ENCODE measurements at regions not wholly inside any gene's neighbourhood (a gene's known extent, or its start where the extent isn't known, plus 50 kb on each side); places are given as distances from the start of the nearest gene placed in this dataset.

DNA sequence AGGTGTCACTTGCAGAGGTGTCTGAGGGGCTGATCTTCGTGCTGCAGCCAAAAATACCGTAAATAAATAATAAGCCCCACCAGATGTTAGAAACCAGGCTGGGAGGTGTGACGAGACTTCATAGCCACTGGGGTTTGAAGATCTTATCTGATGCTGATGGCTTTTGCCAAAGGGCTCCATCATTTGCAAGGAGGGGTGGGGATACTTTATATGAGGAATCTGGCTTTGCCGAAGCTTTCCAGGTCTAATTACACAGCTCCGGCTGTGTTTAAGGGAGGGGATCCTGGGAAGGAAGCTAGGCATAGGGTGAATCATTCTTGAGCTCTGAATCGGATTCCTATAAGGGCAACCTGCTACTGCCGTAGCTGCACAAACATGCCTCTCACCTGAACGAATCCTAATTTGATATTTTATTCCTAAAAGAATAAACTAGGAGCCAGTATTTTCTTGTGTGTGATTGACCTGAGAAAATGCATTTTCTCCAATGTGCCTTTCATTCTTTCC lies 249.6 kb downstream of the SOD2 start:
- no peak overlapping the region for H3K4me3 ChIP-seq (ENCODE audit: low read depth, low read length, poor library complexity, severe bottlenecking)
- no peak overlapping the region for H2AFZ ChIP-seq (ENCODE audit: low read length)
- ChIA-PET POLR2A (interaction anchor here (0.7 to 0.9 kb wide), 2 partner anchors 40 to 297 kb away, joined by 3 read pairs; no protein-coding TSS in a partner anchor), CTCF (ENCODE audit: unreplicated experiment) (no interaction called here)
- TF ChIP-seq, protein P1, sequence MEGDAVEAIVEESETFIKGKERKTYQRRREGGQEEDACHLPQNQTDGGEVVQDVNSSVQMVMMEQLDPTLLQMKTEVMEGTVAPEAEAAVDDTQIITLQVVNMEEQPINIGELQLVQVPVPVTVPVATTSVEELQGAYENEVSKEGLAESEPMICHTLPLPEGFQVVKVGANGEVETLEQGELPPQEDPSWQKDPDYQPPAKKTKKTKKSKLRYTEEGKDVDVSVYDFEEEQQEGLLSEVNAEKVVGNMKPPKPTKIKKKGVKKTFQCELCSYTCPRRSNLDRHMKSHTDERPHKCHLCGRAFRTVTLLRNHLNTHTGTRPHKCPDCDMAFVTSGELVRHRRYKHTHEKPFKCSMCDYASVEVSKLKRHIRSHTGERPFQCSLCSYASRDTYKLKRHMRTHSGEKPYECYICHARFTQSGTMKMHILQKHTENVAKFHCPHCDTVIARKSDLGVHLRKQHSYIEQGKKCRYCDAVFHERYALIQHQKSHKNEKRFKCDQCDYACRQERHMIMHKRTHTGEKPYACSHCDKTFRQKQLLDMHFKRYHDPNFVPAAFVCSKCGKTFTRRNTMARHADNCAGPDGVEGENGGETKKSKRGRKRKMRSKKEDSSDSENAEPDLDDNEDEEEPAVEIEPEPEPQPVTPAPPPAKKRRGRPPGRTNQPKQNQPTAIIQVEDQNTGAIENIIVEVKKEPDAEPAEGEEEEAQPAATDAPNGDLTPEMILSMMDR (conservative IDR thresholded peaks at IDR 0.05; ENCODE audit: low read length): no peak
- no peak for TF ChIP-seq EZH2phosphoT487 (IDR thresholded peaks at IDR 0.05; ENCODE audit: borderline replicate concordance, low read depth, low read length)
- no peaks in the 10 kb centered on the region for H3K9me2 ChIP-seq (ENCODE audit: insufficient read depth, low read length)
- H3K27ac ChIP-seq (ENCODE audit: low read depth, low read length, poor library complexity, severe bottlenecking): no peak overlapping the region
- H3K4me2 ChIP-seq (ENCODE audit: low read length): no peak overlapping the region
- no peaks in the 10 kb centered on the region for H3K9me3 ChIP-seq (ENCODE audit: low read length)
- no peaks in the 10 kb centered on the region for H3K79me2 ChIP-seq (ENCODE audit: insufficient read depth, low read depth, low read length)
- intact Hi-C loops (cut with micrococcal nuclease; ENCODE audit: unreplicated experiment): no loop called here
- BruUV-seq (replicated peaks): no TSS peak
- DNase-seq (ENCODE audit: low spot score): no peak
- no peaks in the 10 kb centered on the region for H3K36me3 ChIP-seq (ENCODE audit: insufficient read depth, low read length)
- peaks cover 5% of the 10 kb centered on the region for H3K4me1 ChIP-seq (ENCODE audit: insufficient read depth, low read length, poor library complexity, severe bottlenecking)
- H4K20me1 ChIP-seq (ENCODE audit: insufficient read depth, low read length): no peaks in the 10 kb centered on the region

DNA sequence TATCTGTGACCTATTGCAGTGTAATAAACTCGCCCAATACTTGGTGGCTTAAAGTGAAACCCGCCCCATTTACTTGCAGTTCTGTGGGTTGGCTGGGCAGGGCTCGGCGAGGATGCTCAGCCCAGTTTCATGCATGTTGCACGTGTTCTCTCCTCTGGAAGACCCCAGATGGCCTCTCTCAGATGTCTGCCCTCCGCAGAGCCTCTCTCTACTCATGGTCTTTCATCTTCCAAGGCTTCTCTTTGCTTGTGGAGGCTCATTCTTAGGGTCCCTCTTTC lies 251.4 kb downstream of the SOD2 start:
- Histone ChIP-seq H3K9me3 (ENCODE audit: low read length) (no peaks in the 10 kb centered on the region), H4K20me1 (ENCODE audit: insufficient read depth, low read length) (no peaks in the 10 kb centered on the region), H3K4me1 (ENCODE audit: insufficient read depth, low read length, poor library complexity, severe bottlenecking) (peaks cover 22% of the 10 kb centered on the region), H3K36me3 (ENCODE audit: insufficient read depth, low read length) (no peaks in the 10 kb centered on the region), H2AFZ (ENCODE audit: low read length) (no peak overlapping the region), H3K79me2 (ENCODE audit: insufficient read depth, low read depth, low read length) (no peaks in the 10 kb centered on the region), H3K4me2 (ENCODE audit: low read length) (no peak overlapping the region), H3K9me2 (ENCODE audit: insufficient read depth, low read length) (no peaks in the 10 kb centered on the region), H3K27ac (ENCODE audit: low read depth, low read length, poor library complexity, severe bottlenecking) (no peak overlapping the region), H3K4me3 (ENCODE audit: low read depth, low read length, poor library complexity, severe bottlenecking) (no peak overlapping the region)
- BruUV-seq (replicated peaks): no TSS peak
- DNase-seq (ENCODE audit: low spot score): no peak
- ChIA-PET POLR2A (no interaction called here), CTCF (ENCODE audit: unreplicated experiment) (no interaction called here)
- intact Hi-C loops (cut with micrococcal nuclease; ENCODE audit: unreplicated experiment): no loop called here
- TF ChIP-seq EZH2phosphoT487 (IDR thresholded peaks at IDR 0.05; ENCODE audit: borderline replicate concordance, low read depth, low read length): no peak
- TF ChIP-seq, protein P1 (conservative IDR thresholded peaks at IDR 0.05; ENCODE audit: low read length): no peak

DNA sequence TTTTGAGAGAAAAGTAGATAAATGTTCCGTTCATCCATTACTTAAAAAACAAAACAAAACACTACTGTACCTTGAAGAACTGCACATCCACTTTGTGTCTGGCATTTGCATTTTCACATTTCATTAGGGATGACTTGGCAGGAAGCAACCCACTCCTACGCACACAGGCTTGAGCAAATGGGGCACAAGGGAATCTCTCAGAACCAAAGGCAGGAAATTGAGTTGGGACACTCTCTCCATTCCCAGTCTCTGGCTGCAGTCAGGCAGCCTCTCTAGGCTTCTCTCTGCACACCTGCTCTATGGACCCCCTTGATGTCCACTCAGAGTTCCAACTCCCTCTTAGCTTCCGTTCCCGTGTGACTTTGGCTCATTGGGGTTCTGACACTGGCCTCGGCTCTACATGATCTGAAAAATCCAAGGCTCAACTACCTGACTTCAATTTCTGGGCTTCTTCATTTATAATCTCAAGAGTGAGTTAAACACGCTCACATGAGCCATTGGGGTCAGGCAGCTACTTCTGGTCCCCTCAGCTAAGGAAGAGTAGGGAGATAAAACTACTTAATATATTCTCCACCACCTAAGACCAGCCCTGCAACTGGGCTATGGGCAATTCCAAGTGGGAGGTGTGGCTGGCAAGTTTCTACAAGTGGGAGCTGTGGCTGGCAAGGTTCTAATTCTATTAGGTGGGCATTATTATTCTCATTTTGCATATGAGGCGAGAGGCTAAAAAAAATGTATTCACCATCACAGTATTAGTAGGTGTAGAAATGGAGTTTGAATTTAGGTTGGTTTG lies 251.9 kb downstream of the SOD2 start:
- TF ChIP-seq, protein P1 (conservative IDR thresholded peaks at IDR 0.05; ENCODE audit: low read length): no peak
- BruUV-seq (replicated peaks): no TSS peak
- Histone ChIP-seq H3K9me3 (ENCODE audit: low read length) (no peaks in the 10 kb centered on the region), H3K4me1 (ENCODE audit: insufficient read depth, low read length, poor library complexity, severe bottlenecking) (peaks cover 22% of the 10 kb centered on the region), H2AFZ (ENCODE audit: low read length) (no peak overlapping the region), H3K9me2 (ENCODE audit: insufficient read depth, low read length) (no peaks in the 10 kb centered on the region), H3K79me2 (ENCODE audit: insufficient read depth, low read depth, low read length) (no peaks in the 10 kb centered on the region), H3K27ac (ENCODE audit: low read depth, low read length, poor library complexity, severe bottlenecking) (no peak overlapping the region), H3K36me3 (ENCODE audit: insufficient read depth, low read length) (no peaks in the 10 kb centered on the region), H3K4me2 (ENCODE audit: low read length) (no peak overlapping the region), H3K4me3 (ENCODE audit: low read depth, low read length, poor library complexity, severe bottlenecking) (no peak overlapping the region), H4K20me1 (ENCODE audit: insufficient read depth, low read length) (no peaks in the 10 kb centered on the region)
- DNase-seq (ENCODE audit: low spot score): no peak
- intact Hi-C loops (cut with micrococcal nuclease; ENCODE audit: unreplicated experiment): no loop called here
- ChIA-PET POLR2A (interaction anchor here (0.5 to 1.5 kb wide), 2 partner anchors 20 to 505 kb away, joined by 4 to 6 read pairs; no protein-coding TSS in a partner anchor), CTCF (ENCODE audit: unreplicated experiment) (no interaction called here)

Data from OCI-LY7 (cell line).